NCI-H1105 (cell line): ENCODE measurements at regions not wholly inside any gene's neighbourhood (a gene's known extent, or its start where the extent isn't known, plus 50 kb on each side); places are given as distances from the start of the nearest gene placed in this dataset.
"Not testable (repeated sequence)": the region's sequence is repeated elsewhere in the genome, so short reads cannot be mapped to it uniquely, and the experiment has no call there.

Source experiments
- DNase-seq: peaks from one replicate; lab custom pipeline; 2025; lab: John Stamatoyannopoulos, UW

GRCh38 chr4:124887739-124888138 lies 175.2 kb upstream of the ANKRD50 start:
- no peak for DNase-seq

GRCh38 chr4:124884316-124884715 lies 171.8 kb upstream of the ANKRD50 start:
- DNase-seq: no peak

GRCh38 chr4:124883632-124884031 lies 171.1 kb upstream of the ANKRD50 start:
- no peak for DNase-seq

- no peak for DNase-seq
These were observed 166.7 kb upstream of the ANKRD50 start for GRCh38 chr4:124879195-124879594.

GRCh38 chr4:124874172-124874450 lies 161.6 kb upstream of the ANKRD50 start:
- no peak for DNase-seq

GRCh38 chr4:124873361-124874171 lies 161.0 kb upstream of the ANKRD50 start:
- DNase-seq: no peak

- DNase-seq: no peak
These were observed 160.1 kb upstream of the ANKRD50 start for GRCh38 chr4:124872659-124873058.

GRCh38 chr4:124869961-124870495 lies 157.5 kb upstream of the ANKRD50 start:
- no peak for DNase-seq

- no peak for DNase-seq
These were observed 156.0 kb upstream of the ANKRD50 start for GRCh38 chr4:124868495-124868894.

- DNase-seq: no peak
These were observed 155.0 kb upstream of the ANKRD50 start for GRCh38 chr4:124867536-124867935.

- no peak for DNase-seq
These were observed 153.8 kb upstream of the ANKRD50 start for GRCh38 chr4:124866301-124866700.

GRCh38 chr4:124863040-124863545 lies 150.6 kb upstream of the ANKRD50 start:
- no peak for DNase-seq

GRCh38 chr4:124862261-124862660 lies 149.7 kb upstream of the ANKRD50 start:
- DNase-seq: no peak

- DNase-seq: no peak
These were observed 149.2 kb upstream of the ANKRD50 start for GRCh38 chr4:124861761-124862160.

- DNase-seq: no peak
These were observed 142.4 kb upstream of the ANKRD50 start for GRCh38 chr4:124854968-124855367.

GRCh38 chr4:124851741-124852140 lies 139.2 kb upstream of the ANKRD50 start:
- no peak for DNase-seq

- no peak for DNase-seq
These were observed 133.8 kb upstream of the ANKRD50 start for GRCh38 chr4:124846306-124846705.

- DNase-seq: no peak
These were observed 127.4 kb upstream of the ANKRD50 start for GRCh38 chr4:124839786-124840390.

- DNase-seq: no peak
These were observed 121.4 kb upstream of the ANKRD50 start for GRCh38 chr4:124833831-124834505.

GRCh38 chr4:124828382-124828781 lies 115.8 kb upstream of the ANKRD50 start:
- no peak for DNase-seq

GRCh38 chr4:124817531-124817930 lies 105.0 kb upstream of the ANKRD50 start:
- no peak for DNase-seq

- not testable (repeated sequence) for DNase-seq
These were observed 99.7 kb upstream of the ANKRD50 start for GRCh38 chr4:124812203-124812602.

GRCh38 chr4:124810827-124811226 lies 98.3 kb upstream of the ANKRD50 start:
- no peak for DNase-seq
